GM23248 (cell line): ENCODE measurements at regions not wholly inside any gene's neighbourhood (a gene's known extent, or its start where the extent isn't known, plus 50 kb on each side); places are given as distances from the start of the nearest gene placed in this dataset.

Experiments used
- DNase-seq: peaks from one replicate; pipeline ENCODE4 v3.0.0-alpha.2; 2015
- H2AFZ ChIP-seq: fragments of 200-600 bp; sonication (generic); 2 replicates; pipeline ENCODE4 v1.6.1; 2016; ENCODE audit warnings: antibody characterized with exemption
- H3F3A ChIP-seq: fragments of 200-600 bp; sonication (generic); 2 replicates; pipeline ENCODE4 v1.6.1; 2016; ENCODE audit warnings: mild to moderate bottlenecking, antibody characterized with exemption, mixed run types; ENCODE audit not compliant: insufficient read depth
- H3K27ac ChIP-seq: fragments of 200-600 bp; sonication (generic); 2 replicates; pipeline ENCODE4 v1.5.1; 2016; ENCODE audit warnings: mild to moderate bottlenecking
- H3K27me3 ChIP-seq: fragments of 200-600 bp; sonication (generic); replicated peaks from 2 replicates; pipeline ENCODE4 v1.6.1; 2016; ENCODE audit warnings: mild to moderate bottlenecking; ENCODE audit not compliant: insufficient read depth
- H3K36me3 ChIP-seq: fragments of 200-600 bp; sonication (generic); 2 replicates; pipeline ENCODE4 v1.6.1; 2016; ENCODE audit warnings: low read depth, mild to moderate bottlenecking
- H3K4me1 ChIP-seq: fragments of 200-600 bp; sonication (generic); 2 replicates; pipeline ENCODE4 v1.6.1; 2016; ENCODE audit warnings: mild to moderate bottlenecking; ENCODE audit not compliant: insufficient read depth
- H3K4me2 ChIP-seq: fragments of 200-600 bp; sonication (generic); one replicate; pipeline ENCODE4 v1.6.1; 2016; ENCODE audit warnings: mild to moderate bottlenecking; ENCODE audit not compliant: unreplicated experiment
- H3K4me3 ChIP-seq: fragments of 200-600 bp; sonication (generic); 2 replicates; pipeline ENCODE4 v1.5.1; 2016; ENCODE audit warnings: mild to moderate bottlenecking
- H3K79me2 ChIP-seq: fragments of 200-600 bp; sonication (generic); 2 replicates; pipeline ENCODE4 v1.6.1; 2016; ENCODE audit warnings: mild to moderate bottlenecking; ENCODE audit not compliant: insufficient read depth
- H3K9ac ChIP-seq: fragments of 200-600 bp; sonication (generic); 2 replicates; pipeline ENCODE4 v1.6.1; 2016; ENCODE audit warnings: mild to moderate bottlenecking
- H3K9me2 ChIP-seq: fragments of 200-600 bp; sonication (generic); 2 replicates; pipeline ENCODE4 v1.6.1; 2016; ENCODE audit warnings: mixed run types, mild to moderate bottlenecking, moderate library complexity; ENCODE audit not compliant: insufficient read depth
- H3K9me3 ChIP-seq: fragments of 200-600 bp; sonication (generic); one replicate; pipeline ENCODE4 v1.6.1; 2017; ENCODE audit warnings: low read depth
- H4K20me1 ChIP-seq: fragments of 200-600 bp; sonication (generic); 2 replicates; pipeline ENCODE4 v1.6.0; 2016; ENCODE audit not compliant: insufficient read depth
- EZH2 ChIP-seq: fragments of 200-600 bp; sonication (generic); IDR thresholded peaks from 2 replicates; pipeline ENCODE4 v1.6.1; 2018; ENCODE audit warnings: antibody characterized with exemption, mild to moderate bottlenecking; ENCODE audit not compliant: insufficient read depth, poor library complexity, severe bottlenecking
- EZH2phosphoT487 ChIP-seq: fragments of 200-600 bp; sonication (generic); IDR thresholded peaks from 2 replicates; pipeline ENCODE4 v1.6.1; 2018; ENCODE audit warnings: antibody characterized with exemption, moderate library complexity, mild to moderate bottlenecking, low read depth; ENCODE audit not compliant: insufficient read depth
- WGBS, 2 experiments: methylation state at CpG; one replicate each; pipeline ENCODE4 v1.1.6; 2015 to 2017; ENCODE audit warnings: low lambda C conversion rate in 2 of 2, low coverage in 1 of 2; ENCODE audit errors: missing lambda C conversion rate in 2 of 2; 5-methylcytosine and 5-hydroxymethylcytosine counted together
- in situ Hi-C: fragments of 300-500 bp; cut with MboI; formaldehyde crosslinking; loops from 2 replicates; pipeline ENCODE4 v1.15.0; 2020

DNA sequence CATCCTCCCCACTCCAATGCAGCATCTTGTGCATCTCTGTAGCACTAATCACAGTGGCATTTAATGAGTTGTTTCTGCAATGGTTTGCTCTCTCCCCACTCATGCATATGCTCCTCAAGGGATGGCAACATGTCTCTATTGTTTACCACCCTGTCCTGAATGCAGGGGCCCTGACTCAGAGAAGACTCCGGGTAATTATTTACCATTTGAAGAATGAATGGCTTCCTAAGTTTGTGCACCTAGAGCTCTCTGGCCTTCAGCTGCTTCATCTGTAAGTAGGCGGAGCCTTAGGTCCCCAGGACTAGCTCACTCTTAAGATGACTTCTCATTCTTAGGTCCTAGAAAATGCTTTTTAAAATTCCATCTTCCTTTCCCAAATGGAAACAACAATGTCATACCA is 63.7 kb upstream of the IGSF21 start:
- Histone ChIP-seq H3K4me3 (no peak overlapping the region), H3K36me3 (no peaks in the 10 kb centered on the region), H3F3A (no peaks in the 10 kb centered on the region), H3K4me1 (no peaks in the 10 kb centered on the region), H3K27ac (no peak overlapping the region), H3K9ac (no peak overlapping the region), H3K27me3 (no peaks in the 10 kb centered on the region), H3K4me2 (no peak overlapping the region), H3K9me3 (no peaks in the 10 kb centered on the region), H4K20me1 (no peaks in the 10 kb centered on the region), H2AFZ (no peak overlapping the region), H3K9me2 (no peaks in the 10 kb centered on the region), H3K79me2 (no peaks in the 10 kb centered on the region)
- no peak for DNase-seq
- in situ Hi-C loops: no loop called here
- 33 to 49% methylated on average over 2 of the region's 2 CpGs for WGBS, 2 experiments
- no peak for TF ChIP-seq EZH2phosphoT487
- no peak for TF ChIP-seq EZH2

DNA sequence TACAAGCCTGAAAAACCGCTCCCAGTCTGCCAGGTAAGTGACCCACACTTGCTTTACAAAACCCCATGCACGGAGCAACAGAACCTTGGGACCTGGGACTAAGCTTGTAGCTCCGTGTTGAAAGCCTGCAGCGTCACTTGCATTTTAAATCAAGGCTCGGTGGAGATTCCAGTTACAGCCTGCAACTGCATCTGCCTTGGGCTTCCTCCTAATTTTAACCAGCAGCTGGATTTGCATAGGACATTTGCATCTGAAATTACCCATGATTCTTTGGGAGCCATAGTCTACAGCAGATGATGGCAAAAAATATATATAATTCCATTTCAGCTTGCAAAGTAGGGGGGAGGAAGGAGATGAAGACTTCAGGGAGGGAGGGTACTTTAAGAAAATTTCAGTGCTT is 62.4 kb upstream of the IGSF21 start:
- H3K9ac ChIP-seq: no peak overlapping the region
- no peak overlapping the region for H3K27ac ChIP-seq
- H3K27me3 ChIP-seq: no peaks in the 10 kb centered on the region
- H3K9me3 ChIP-seq: no peaks in the 10 kb centered on the region
- no peak overlapping the region for H3K4me2 ChIP-seq
- no peak overlapping the region for H2AFZ ChIP-seq
- H3K79me2 ChIP-seq: no peaks in the 10 kb centered on the region
- no peaks in the 10 kb centered on the region for H3K36me3 ChIP-seq
- no peak for DNase-seq
- in situ Hi-C loops: no loop called here
- H3K9me2 ChIP-seq: no peaks in the 10 kb centered on the region
- 21 to 27% methylated on average over 5 of the region's 5 CpGs for WGBS, 2 experiments
- H3K4me3 ChIP-seq: no peak overlapping the region
- H3K4me1 ChIP-seq: no peaks in the 10 kb centered on the region
- H3F3A ChIP-seq: no peaks in the 10 kb centered on the region
- no peaks in the 10 kb centered on the region for H4K20me1 ChIP-seq
- no peak for TF ChIP-seq EZH2
- no peak for TF ChIP-seq EZH2phosphoT487

DNA sequence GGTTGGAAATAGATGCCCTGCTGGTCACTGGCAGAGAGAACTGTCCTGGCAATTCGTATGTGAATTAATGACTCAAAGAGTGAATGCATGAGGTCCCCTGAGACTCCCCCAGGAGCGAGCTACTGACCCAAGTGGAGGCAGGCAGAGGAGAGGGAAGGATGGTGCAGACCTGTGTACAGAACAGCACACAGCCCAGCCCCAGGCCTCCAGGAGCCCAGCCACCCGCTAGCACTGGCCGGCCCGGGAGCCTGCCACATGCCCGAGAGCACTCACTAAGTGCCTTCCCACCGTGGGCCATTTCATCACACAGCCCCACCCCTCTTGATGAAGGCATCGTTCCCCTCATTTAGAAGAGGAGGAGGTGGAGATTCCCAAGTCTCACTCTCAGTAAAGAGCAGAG is 62.0 kb upstream of the IGSF21 start:
- Histone ChIP-seq H3K4me3 (no peak overlapping the region), H3K27me3 (no peaks in the 10 kb centered on the region), H3K4me2 (no peak overlapping the region), H3K27ac (no peak overlapping the region), H3K36me3 (no peaks in the 10 kb centered on the region), H2AFZ (no peak overlapping the region), H3F3A (no peaks in the 10 kb centered on the region), H4K20me1 (no peaks in the 10 kb centered on the region), H3K9me3 (no peaks in the 10 kb centered on the region), H3K4me1 (no peaks in the 10 kb centered on the region), H3K9ac (no peak overlapping the region), H3K79me2 (no peaks in the 10 kb centered on the region), H3K9me2 (no peaks in the 10 kb centered on the region)
- DNase-seq: no peak
- WGBS, 2 experiments: 27 to 33% methylated on average over 8 of the region's 8 CpGs
- in situ Hi-C loops: no loop called here
- TF ChIP-seq EZH2phosphoT487: no peak
- TF ChIP-seq EZH2: no peak

DNA sequence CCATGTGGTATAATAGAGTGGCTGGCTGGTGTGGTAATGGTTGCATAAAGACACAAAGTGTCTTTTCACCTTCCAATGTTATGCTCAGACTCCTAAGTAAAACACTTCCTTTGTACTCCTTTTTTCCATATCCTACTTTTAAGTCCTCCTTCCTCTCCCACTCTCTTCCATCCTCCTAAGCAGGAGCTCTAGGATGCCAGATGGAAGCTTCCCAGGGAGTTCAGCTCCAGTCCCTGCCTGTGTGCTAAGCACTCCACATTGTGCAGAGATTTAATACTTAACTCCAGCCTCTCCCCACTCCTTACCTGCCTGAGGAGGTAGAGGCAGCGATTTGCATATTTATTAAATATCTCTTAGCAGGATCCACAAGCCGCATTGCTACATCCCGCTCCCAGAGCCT is 60.5 kb upstream of the IGSF21 start:
- H2AFZ ChIP-seq: no peak overlapping the region
- DNase-seq: no peak
- H3K4me2 ChIP-seq: no peak overlapping the region
- 30 to 32% methylated on average over 3 of the region's 3 CpGs for WGBS, 2 experiments
- in situ Hi-C loops: no loop called here
- H4K20me1 ChIP-seq: no peaks in the 10 kb centered on the region
- no peak for TF ChIP-seq EZH2
- TF ChIP-seq EZH2phosphoT487: no peak
- no peaks in the 10 kb centered on the region for H3F3A ChIP-seq
- H3K4me1 ChIP-seq: no peaks in the 10 kb centered on the region
- no peaks in the 10 kb centered on the region for H3K27me3 ChIP-seq
- H3K79me2 ChIP-seq: no peaks in the 10 kb centered on the region
- no peaks in the 10 kb centered on the region for H3K36me3 ChIP-seq
- H3K4me3 ChIP-seq: no peak overlapping the region
- no peak overlapping the region for H3K27ac ChIP-seq
- H3K9me3 ChIP-seq: no peaks in the 10 kb centered on the region
- H3K9me2 ChIP-seq: no peaks in the 10 kb centered on the region
- H3K9ac ChIP-seq: no peak overlapping the region

DNA sequence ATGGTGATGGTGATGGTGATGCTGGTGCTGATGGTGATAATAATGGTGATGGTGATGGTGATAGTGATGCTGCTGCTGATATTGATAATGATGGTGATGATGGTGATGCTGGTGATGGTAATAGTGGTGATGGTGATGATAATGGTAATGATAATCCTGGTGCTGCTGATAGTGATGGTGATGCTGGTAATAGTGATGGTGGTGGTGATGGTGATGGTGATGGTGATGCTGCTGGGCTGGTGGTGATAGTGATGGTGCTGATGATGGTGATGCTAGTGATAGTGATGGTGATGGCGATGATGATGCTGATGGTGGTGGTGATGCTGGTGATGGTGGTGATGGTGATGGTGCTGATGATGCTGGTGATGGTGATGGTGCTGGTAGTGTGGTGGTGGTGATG is 58.4 kb upstream of the IGSF21 start:
- Histone ChIP-seq H3K9me3 (no peaks in the 10 kb centered on the region), H3K36me3 (no peaks in the 10 kb centered on the region), H4K20me1 (no peaks in the 10 kb centered on the region), H3F3A (no peaks in the 10 kb centered on the region), H3K4me3 (no peak overlapping the region), H3K79me2 (no peaks in the 10 kb centered on the region), H3K9ac (no peak overlapping the region), H3K27ac (no peak overlapping the region), H3K9me2 (no peaks in the 10 kb centered on the region), H3K4me1 (no peaks in the 10 kb centered on the region), H3K27me3 (0 out of 2 replicates have a peak, but pooled peaks cover 6% of the 10 kb centered on the region), H3K4me2 (no peak overlapping the region), H2AFZ (no peak overlapping the region)
- in situ Hi-C loops: no loop called here
- WGBS, 2 experiments: 43 to 67% methylated on average over 1 of the region's 1 CpG
- no peak for DNase-seq
- TF ChIP-seq EZH2: no peak
- TF ChIP-seq EZH2phosphoT487: no peak
